HEK293 (cell line): ENCODE measurements at regions not wholly inside any gene's neighbourhood (a gene's known extent, or its start where the extent isn't known, plus 50 kb on each side); places are given as distances from the start of the nearest gene placed in this dataset.

Experiments
- ZNF138 ChIP-seq: fragments of 450-650 bp; formaldehyde crosslinking; IDR thresholded peaks from 2 replicates; pipeline ENCODE4 v1.5.1; 2016; ENCODE audit warnings: missing biosample characterization, missing genetic modification characterization, borderline replicate concordance
- ZNF558 ChIP-seq: fragments of 450-650 bp; formaldehyde crosslinking; IDR thresholded peaks from 2 replicates; pipeline ENCODE4 v1.5.1; 2016; ENCODE audit warnings: missing biosample characterization, missing genetic modification characterization
- TF ChIP-seq, protein P1 (sequence below): fragments of 450-650 bp; formaldehyde crosslinking; IDR thresholded peaks from 2 replicates; pipeline ENCODE4 v1.5.1; 2016; ENCODE audit warnings: missing biosample characterization, missing genetic modification characterization

DNA sequence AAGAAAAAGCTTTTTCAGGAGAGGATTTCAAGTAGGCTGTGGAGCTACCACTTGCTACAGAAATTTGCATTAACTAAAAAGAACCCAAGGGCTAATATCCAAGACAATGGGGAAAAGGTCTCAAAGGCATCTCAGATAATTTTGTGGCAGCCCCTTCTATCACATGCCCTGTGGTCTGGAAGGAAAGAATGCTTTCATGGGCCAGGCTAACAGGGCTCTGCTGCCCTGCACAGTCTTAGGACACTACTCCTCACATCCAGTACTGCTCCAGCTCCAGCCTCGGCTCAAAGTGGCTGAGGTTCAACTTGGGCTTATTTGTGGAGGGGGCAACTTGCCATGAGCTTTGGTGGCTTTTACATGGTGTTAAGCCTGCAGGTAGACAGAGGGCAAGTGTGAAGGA, 1150.3 kb downstream of the CNTNAP5 start:
- TF ChIP-seq ZNF558, result no peak
- no peak for TF ChIP-seq ZNF138 (tag by site-specific recombination)
- TF ChIP-seq, protein P1, sequence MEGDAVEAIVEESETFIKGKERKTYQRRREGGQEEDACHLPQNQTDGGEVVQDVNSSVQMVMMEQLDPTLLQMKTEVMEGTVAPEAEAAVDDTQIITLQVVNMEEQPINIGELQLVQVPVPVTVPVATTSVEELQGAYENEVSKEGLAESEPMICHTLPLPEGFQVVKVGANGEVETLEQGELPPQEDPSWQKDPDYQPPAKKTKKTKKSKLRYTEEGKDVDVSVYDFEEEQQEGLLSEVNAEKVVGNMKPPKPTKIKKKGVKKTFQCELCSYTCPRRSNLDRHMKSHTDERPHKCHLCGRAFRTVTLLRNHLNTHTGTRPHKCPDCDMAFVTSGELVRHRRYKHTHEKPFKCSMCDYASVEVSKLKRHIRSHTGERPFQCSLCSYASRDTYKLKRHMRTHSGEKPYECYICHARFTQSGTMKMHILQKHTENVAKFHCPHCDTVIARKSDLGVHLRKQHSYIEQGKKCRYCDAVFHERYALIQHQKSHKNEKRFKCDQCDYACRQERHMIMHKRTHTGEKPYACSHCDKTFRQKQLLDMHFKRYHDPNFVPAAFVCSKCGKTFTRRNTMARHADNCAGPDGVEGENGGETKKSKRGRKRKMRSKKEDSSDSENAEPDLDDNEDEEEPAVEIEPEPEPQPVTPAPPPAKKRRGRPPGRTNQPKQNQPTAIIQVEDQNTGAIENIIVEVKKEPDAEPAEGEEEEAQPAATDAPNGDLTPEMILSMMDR (tag by site-specific recombination), result no peak
